ENCODE measurements at regions not wholly inside any gene's neighbourhood (a gene's known extent, or its start where the extent isn't known, plus 50 kb on each side); places are given as distances from the start of the nearest gene placed in this dataset.

- H3K9me3 ChIP-seq = no peaks in the 10 kb centered on the region
- H3K27ac ChIP-seq = no peak overlapping the region
- H3K27me3 ChIP-seq = no peaks in the 10 kb centered on the region
- TF ChIP-seq POLR2A (IDR thresholded peaks at IDR 0.05) (no peak), CTCF (IDR thresholded peaks at IDR 0.05) (no peak)
- no peaks in the 10 kb centered on the region for H3K4me1 ChIP-seq
- no peaks in the 10 kb centered on the region for H3K36me3 ChIP-seq
- no peak overlapping the region for H3K4me3 ChIP-seq
- DNase-seq = no peak
Observed at GRCh38 chr14:44828023-44828422, 133.7 kb downstream of the KLHL28 start.

GRCh38 chr14:44820230-44820964 is 141.3 kb downstream of the KLHL28 start:
- Histone ChIP-seq H3K4me1 (no peaks in the 10 kb centered on the region), H3K27me3 (no peaks in the 10 kb centered on the region), H3K27ac (no peak overlapping the region), H3K4me3 (no peak overlapping the region), H3K9me3 (no peaks in the 10 kb centered on the region), H3K36me3 (no peaks in the 10 kb centered on the region)
- TF ChIP-seq POLR2A (IDR thresholded peaks at IDR 0.05) (no peak), CTCF (IDR thresholded peaks at IDR 0.05) (no peak)
- no peak for DNase-seq

GRCh38 chr14:44814196-44814595 is 147.6 kb downstream of the KLHL28 start:
- no peaks in the 10 kb centered on the region for H3K9me3 ChIP-seq
- no peak for TF ChIP-seq CTCF (IDR thresholded peaks at IDR 0.05)
- no peak for TF ChIP-seq POLR2A (IDR thresholded peaks at IDR 0.05)
- no peaks in the 10 kb centered on the region for H3K36me3 ChIP-seq
- no peak for DNase-seq
- H3K4me3 ChIP-seq = no peak overlapping the region
- no peaks in the 10 kb centered on the region for H3K27me3 ChIP-seq
- H3K27ac ChIP-seq = no peak overlapping the region
- no peaks in the 10 kb centered on the region for H3K4me1 ChIP-seq

- TF ChIP-seq POLR2A (IDR thresholded peaks at IDR 0.05) (no peak), CTCF (IDR thresholded peaks at IDR 0.05) (no peak)
Observed at GRCh38 chr14:44812672-44813071, 149.1 kb downstream of the KLHL28 start.

GRCh38 chr14:44804391-44804790 is 157.4 kb downstream of the KLHL28 start:
- no peaks in the 10 kb centered on the region for H3K9me3 ChIP-seq
- H3K4me3 ChIP-seq = no peak overlapping the region
- no peaks in the 10 kb centered on the region for H3K36me3 ChIP-seq
- DNase-seq = no peak
- no peaks in the 10 kb centered on the region for H3K4me1 ChIP-seq
- no peak overlapping the region for H3K27ac ChIP-seq
- no peaks in the 10 kb centered on the region for H3K27me3 ChIP-seq
- TF ChIP-seq POLR2A (IDR thresholded peaks at IDR 0.05) (no peak), CTCF (IDR thresholded peaks at IDR 0.05) (no peak)

More at GRCh38 chr14:44812672-44813071, 149.1 kb downstream of the KLHL28 start:
- Histone ChIP-seq H3K4me1 (no peaks in the 10 kb centered on the region), H3K4me3 (no peak overlapping the region), H3K36me3 (no peaks in the 10 kb centered on the region), H3K27ac (no peak overlapping the region), H3K27me3 (no peaks in the 10 kb centered on the region), H3K9me3 (no peaks in the 10 kb centered on the region)
- no peak for DNase-seq

All from Peyer's patch (tissue), 4 donors.